ENCODE measurements at regions not wholly inside any gene's neighbourhood (a gene's known extent, or its start where the extent isn't known, plus 50 kb on each side); places are given as distances from the start of the nearest gene placed in this dataset.
"Not testable (repeated sequence)": the region's sequence is repeated elsewhere in the genome, so short reads cannot be mapped to it uniquely, and the experiment has no call there.

- H3K27me3 Mint-ChIP-seq = peaks cover 20% of the 10 kb centered on the region
- no peak for ATAC-seq
- no peak overlapping the region for H3K4me3 Mint-ChIP-seq
- H3K9me3 Mint-ChIP-seq = peaks cover 0 to 9% of the 10 kb centered on the region in 2 donors
- H3K4me1 Mint-ChIP-seq = no peaks in the 10 kb centered on the region
- DNase-seq = no peak
- no peak overlapping the region for H3K27ac Mint-ChIP-seq
Measured at GRCh38 chr15:26148156-26148860, 285.2 kb upstream of the ATP10A start.

- Mint-ChIP-seq H3K4me1 (no peaks in the 10 kb centered on the region), H3K9me3 (no peaks in the 10 kb centered on the region), H3K27ac (no peak overlapping the region), H3K4me3 (no peak overlapping the region), H3K27me3 (peaks cover 9% of the 10 kb centered on the region)
- no peak for DNase-seq
- ATAC-seq = no peak
Measured at GRCh38 chr15:26146202-26146601, 283.1 kb upstream of the ATP10A start.

- DNase-seq (no peak), ATAC-seq (no peak)
- Mint-ChIP-seq H3K4me1 (no peaks in the 10 kb centered on the region), H3K9me3 (no peaks in the 10 kb centered on the region), H3K4me3 (no peak overlapping the region), H3K27ac (no peak overlapping the region), H3K27me3 (peaks cover 9% of the 10 kb centered on the region)
Measured at GRCh38 chr15:26145796-26146195, 282.7 kb upstream of the ATP10A start.

- peaks cover 0 to 6% of the 10 kb centered on the region in 2 donors for H3K9me3 Mint-ChIP-seq
- H3K27me3 Mint-ChIP-seq = peaks cover 15% of the 10 kb centered on the region
- no peak overlapping the region for H3K4me3 Mint-ChIP-seq
- H3K27ac Mint-ChIP-seq = no peak overlapping the region
- ATAC-seq (no peak), DNase-seq (no peak)
- H3K4me1 Mint-ChIP-seq = no peaks in the 10 kb centered on the region
Measured at GRCh38 chr15:26144836-26145235, 281.7 kb upstream of the ATP10A start.

GRCh38 chr15:26143221-26143620, 280.1 kb upstream of the ATP10A start:
- Mint-ChIP-seq H3K9me3 (peaks cover 0 to 7% of the 10 kb centered on the region in 2 donors), H3K4me1 (no peaks in the 10 kb centered on the region), H3K4me3 (no peak overlapping the region), H3K27me3 (peaks cover 20% of the 10 kb centered on the region), H3K27ac (no peak overlapping the region)
- ATAC-seq (no peak), DNase-seq (no peak)

- no peak overlapping the region for H3K27ac Mint-ChIP-seq
- DNase-seq (no peak), ATAC-seq (no peak)
- H3K27me3 Mint-ChIP-seq = peaks cover 38% of the 10 kb centered on the region
- no peak overlapping the region for H3K4me3 Mint-ChIP-seq
- peaks cover 0 to under 1% of the 10 kb centered on the region in 2 donors for H3K9me3 Mint-ChIP-seq
- H3K4me1 Mint-ChIP-seq = no peaks in the 10 kb centered on the region
Measured at GRCh38 chr15:26134812-26135211, 271.7 kb upstream of the ATP10A start.

GRCh38 chr15:26134152-26134551, 271.0 kb upstream of the ATP10A start:
- no peaks in the 10 kb centered on the region for H3K9me3 Mint-ChIP-seq
- H3K4me3 Mint-ChIP-seq = no peak overlapping the region
- no peak for DNase-seq
- H3K27me3 Mint-ChIP-seq = peaks cover 39% of the 10 kb centered on the region
- ATAC-seq = no peak
- no peak overlapping the region for H3K27ac Mint-ChIP-seq
- H3K4me1 Mint-ChIP-seq = no peaks in the 10 kb centered on the region

- DNase-seq = no peak
- Mint-ChIP-seq H3K27ac (no peak overlapping the region), H3K27me3 (peaks cover 41% of the 10 kb centered on the region), H3K4me3 (no peak overlapping the region), H3K4me1 (no peaks in the 10 kb centered on the region), H3K9me3 (no peaks in the 10 kb centered on the region)
- ATAC-seq = no peak
Measured at GRCh38 chr15:26132811-26133210, 269.7 kb upstream of the ATP10A start.

- Mint-ChIP-seq H3K27ac (no peak overlapping the region), H3K27me3 (peaks cover 35% of the 10 kb centered on the region), H3K4me1 (no peaks in the 10 kb centered on the region)
Measured at GRCh38 chr15:26129852-26130251, 266.7 kb upstream of the ATP10A start.

GRCh38 chr15:26128611-26129140, 265.5 kb upstream of the ATP10A start:
- peaks cover 35% of the 10 kb centered on the region for H3K27me3 Mint-ChIP-seq
- H3K27ac Mint-ChIP-seq = no peak overlapping the region
- DNase-seq = no peak
- ATAC-seq = no peak
- no peaks in the 10 kb centered on the region for H3K4me1 Mint-ChIP-seq
- H3K4me3 Mint-ChIP-seq = no peak overlapping the region
- H3K9me3 Mint-ChIP-seq = no peaks in the 10 kb centered on the region

More at GRCh38 chr15:26129852-26130251, 266.7 kb upstream of the ATP10A start:
- H3K4me3 Mint-ChIP-seq = no peak overlapping the region
- ATAC-seq (no peak), DNase-seq (no peak)
- no peaks in the 10 kb centered on the region for H3K9me3 Mint-ChIP-seq

GRCh38 chr15:26126819-26127387, 263.8 kb upstream of the ATP10A start:
- Mint-ChIP-seq H3K27me3 (peaks cover 23% of the 10 kb centered on the region), H3K27ac (no peak overlapping the region), H3K9me3 (no peaks in the 10 kb centered on the region), H3K4me3 (no peak overlapping the region), H3K4me1 (no peaks in the 10 kb centered on the region)
- DNase-seq (no peak), ATAC-seq (no peak)

- H3K9me3 Mint-ChIP-seq = no peaks in the 10 kb centered on the region
- DNase-seq = no peak
- H3K27ac Mint-ChIP-seq = peak overlapping the region in 1 of 2 donors; percentile 2
- no peak overlapping the region for H3K4me3 Mint-ChIP-seq
- no peak for ATAC-seq
- H3K4me1 Mint-ChIP-seq = no peaks in the 10 kb centered on the region
- H3K27me3 Mint-ChIP-seq = peaks cover 18% of the 10 kb centered on the region
Measured at GRCh38 chr15:26126070-26126469, 262.9 kb upstream of the ATP10A start.

GRCh38 chr15:26125664-26126063, 262.5 kb upstream of the ATP10A start:
- Mint-ChIP-seq H3K4me1 (no peaks in the 10 kb centered on the region), H3K4me3 (no peak overlapping the region), H3K9me3 (no peaks in the 10 kb centered on the region), H3K27ac (no peak overlapping the region), H3K27me3 (peaks cover 18% of the 10 kb centered on the region)
- DNase-seq = no peak
- ATAC-seq = no peak

- Mint-ChIP-seq H3K9me3 (no peaks in the 10 kb centered on the region), H3K4me1 (no peaks in the 10 kb centered on the region), H3K27me3 (no peaks in the 10 kb centered on the region), H3K27ac (no peak overlapping the region), H3K4me3 (no peak overlapping the region)
- ATAC-seq = no peak
- DNase-seq = no peak
Measured at GRCh38 chr15:26119322-26119721, 256.2 kb upstream of the ATP10A start.

- Mint-ChIP-seq H3K27ac (no peak overlapping the region), H3K4me3 (no peak overlapping the region), H3K9me3 (no peaks in the 10 kb centered on the region), H3K27me3 (no peaks in the 10 kb centered on the region), H3K4me1 (no peaks in the 10 kb centered on the region)
- ATAC-seq = no peak
- no peak for DNase-seq
Measured at GRCh38 chr15:26115229-26115943, 252.3 kb upstream of the ATP10A start.

GRCh38 chr15:26114128-26114527, 251.0 kb upstream of the ATP10A start:
- not testable (repeated sequence) for H3K9me3 Mint-ChIP-seq, DNase-seq, ATAC-seq, H3K27me3 Mint-ChIP-seq, H3K27ac Mint-ChIP-seq, H3K4me1 Mint-ChIP-seq, H3K4me3 Mint-ChIP-seq
